Neural crest cell (in vitro differentiated cells): ENCODE measurements at regions not wholly inside any gene's neighbourhood (a gene's known extent, or its start where the extent isn't known, plus 50 kb on each side); places are given as distances from the start of the nearest gene placed in this dataset.

Source experiments
- DNase-seq: peaks from one replicate; pipeline ENCODE4 v3.0.0; 2021; ENCODE audit warnings: low read depth, mixed read lengths, low spot score
- H3K27ac Mint-ChIP-seq: one replicate; pipeline ENCODE4 v1.8.0; 2021; ENCODE audit warnings: mild to moderate bottlenecking, mixed read lengths; ENCODE audit not compliant: unreplicated experiment
- H3K27me3 Mint-ChIP-seq: 2 replicates; pipeline ENCODE4 v1.8.0; 2021; ENCODE audit warnings: low read depth, mild to moderate bottlenecking, mixed read lengths
- H3K36me3 Mint-ChIP-seq: 2 replicates; pipeline ENCODE4 v1.8.0; 2021; ENCODE audit warnings: low read depth, mild to moderate bottlenecking, mixed read lengths
- H3K4me1 Mint-ChIP-seq: 2 replicates; pipeline ENCODE4 v1.8.0; 2021; ENCODE audit warnings: mixed read lengths
- H3K4me3 Mint-ChIP-seq: one replicate; pipeline ENCODE4 v1.8.0; 2021; ENCODE audit warnings: mild to moderate bottlenecking, mixed read lengths
- H3K9me3 Mint-ChIP-seq: 2 replicates; pipeline ENCODE4 v1.8.0; 2021; ENCODE audit warnings: mixed read lengths
- CTCF ChIP-seq: fragments of 200-600 bp; sonication (generic); conservative IDR thresholded peaks from 2 replicates; pipeline ENCODE4 v1.5.0; 2021; ENCODE audit warnings: antibody characterized with exemption, mild to moderate bottlenecking

DNA sequence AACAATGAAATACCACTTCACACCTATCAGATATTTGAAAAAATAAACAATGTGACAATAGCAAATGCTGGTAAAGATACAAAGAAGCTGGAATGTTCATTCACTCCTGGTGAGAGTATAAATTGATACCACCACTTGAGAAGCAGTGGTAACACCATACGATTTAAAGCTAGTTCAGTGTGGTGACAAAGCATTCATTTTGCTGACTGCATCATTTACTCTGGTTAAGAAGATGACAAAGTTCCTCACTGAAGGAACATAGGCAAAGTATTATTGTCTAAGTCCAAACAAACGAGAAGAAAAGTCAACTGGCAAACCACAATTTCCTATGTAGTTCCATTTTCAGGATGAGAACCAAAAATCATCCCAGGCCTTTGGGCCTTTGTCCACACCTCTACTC, 102.5 kb downstream of the GEMIN8 start:
- no peak for DNase-seq
- Mint-ChIP-seq H3K27ac (no peak overlapping the region), H3K36me3 (peaks cover 23% of the 10 kb centered on the region), H3K4me3 (no peak overlapping the region), H3K9me3 (peaks cover 10% of the 10 kb centered on the region), H3K4me1 (peaks cover 18% of the 10 kb centered on the region), H3K27me3 (no peaks in the 10 kb centered on the region)
- no peak for TF ChIP-seq CTCF

DNA sequence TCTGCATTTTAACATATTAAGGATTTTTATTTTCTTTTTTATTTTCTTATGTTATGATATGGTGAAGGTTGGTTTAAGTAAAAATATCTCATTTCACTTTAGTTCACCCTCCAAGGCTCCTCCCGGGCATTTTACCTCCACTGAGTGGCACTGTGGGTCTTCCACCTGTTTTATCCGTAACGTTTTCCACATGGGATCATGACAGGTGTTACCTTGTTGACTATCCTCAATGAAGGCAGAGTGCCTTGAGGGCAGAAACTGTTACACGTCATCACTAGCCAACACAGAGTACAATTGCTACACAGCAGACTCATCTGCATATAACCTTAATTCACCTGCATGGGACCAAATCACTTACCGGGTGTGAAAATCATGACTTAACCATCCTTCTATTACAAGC, 105.8 kb downstream of the GEMIN8 start:
- H3K27me3 Mint-ChIP-seq = no peaks in the 10 kb centered on the region
- peaks cover 13% of the 10 kb centered on the region for H3K36me3 Mint-ChIP-seq
- H3K4me1 Mint-ChIP-seq = peaks cover 5% of the 10 kb centered on the region
- no peak overlapping the region for H3K27ac Mint-ChIP-seq
- no peak for TF ChIP-seq CTCF
- peaks cover 2% of the 10 kb centered on the region for H3K9me3 Mint-ChIP-seq
- no peak for DNase-seq
- H3K4me3 Mint-ChIP-seq = no peak overlapping the region

GRCh38 chrX:13923289-13923688, 106.4 kb upstream of the GPM6B start:
- no peaks in the 10 kb centered on the region for H3K4me1 Mint-ChIP-seq

DNA sequence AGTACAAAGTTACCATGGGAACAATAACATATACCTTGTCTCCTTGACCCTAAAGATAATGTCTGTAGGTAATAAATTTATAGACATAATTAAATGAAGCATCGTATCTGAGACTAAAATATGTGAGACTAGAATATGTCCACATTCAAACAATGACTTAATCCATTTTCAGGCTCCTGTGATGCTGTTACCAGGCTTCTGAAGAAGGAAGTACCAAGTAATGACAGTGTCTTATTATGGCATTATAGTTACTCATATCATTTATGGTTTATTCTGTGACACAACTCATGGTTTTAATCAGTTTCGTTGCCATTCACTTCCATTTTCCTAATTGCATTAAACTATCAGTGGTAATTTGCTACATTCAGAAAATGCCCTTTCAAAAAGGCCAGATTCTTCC, 100.6 kb upstream of the GPM6B start:
- no peak overlapping the region for H3K4me3 Mint-ChIP-seq
- peaks cover 19% of the 10 kb centered on the region for H3K36me3 Mint-ChIP-seq
- no peak overlapping the region for H3K27ac Mint-ChIP-seq
- no peaks in the 10 kb centered on the region for H3K27me3 Mint-ChIP-seq
- no peak for TF ChIP-seq CTCF
- H3K4me1 Mint-ChIP-seq = no peaks in the 10 kb centered on the region
- no peak for DNase-seq
- H3K9me3 Mint-ChIP-seq = peaks cover 5% of the 10 kb centered on the region

More at GRCh38 chrX:13923289-13923688, 106.4 kb upstream of the GPM6B start:
- TF ChIP-seq CTCF = no peak
- no peak for DNase-seq
- Mint-ChIP-seq H3K4me3 (no peak overlapping the region), H3K27me3 (no peaks in the 10 kb centered on the region), H3K27ac (no peak overlapping the region), H3K36me3 (peaks cover 15% of the 10 kb centered on the region), H3K9me3 (peaks cover 4% of the 10 kb centered on the region)

DNA sequence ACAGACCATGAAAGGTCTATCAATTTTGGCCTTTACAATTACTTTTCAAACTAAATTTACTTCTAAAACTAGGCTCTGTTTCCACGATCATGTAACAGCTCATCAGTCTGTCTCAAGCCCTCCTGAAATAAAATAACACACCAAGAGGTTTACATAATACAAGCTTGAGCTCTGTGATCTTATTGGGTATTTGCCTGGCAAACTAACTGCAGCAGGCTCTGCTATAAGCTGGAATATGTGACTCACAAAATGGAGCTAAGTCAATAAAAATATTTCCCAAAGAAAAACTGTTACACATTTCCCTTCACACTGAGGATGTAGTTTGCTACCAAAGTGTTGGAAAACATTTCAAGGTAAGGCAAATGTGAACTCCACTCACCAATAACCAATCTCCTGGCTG, 94.7 kb upstream of the GPM6B start:
- H3K27ac Mint-ChIP-seq = no peak overlapping the region
- no peak for TF ChIP-seq CTCF
- H3K36me3 Mint-ChIP-seq = peaks cover 6% of the 10 kb centered on the region
- no peak for DNase-seq
- H3K4me1 Mint-ChIP-seq = peaks cover 14% of the 10 kb centered on the region
- no peaks in the 10 kb centered on the region for H3K27me3 Mint-ChIP-seq
- H3K9me3 Mint-ChIP-seq = peaks cover 2% of the 10 kb centered on the region
- H3K4me3 Mint-ChIP-seq = no peak overlapping the region

DNA sequence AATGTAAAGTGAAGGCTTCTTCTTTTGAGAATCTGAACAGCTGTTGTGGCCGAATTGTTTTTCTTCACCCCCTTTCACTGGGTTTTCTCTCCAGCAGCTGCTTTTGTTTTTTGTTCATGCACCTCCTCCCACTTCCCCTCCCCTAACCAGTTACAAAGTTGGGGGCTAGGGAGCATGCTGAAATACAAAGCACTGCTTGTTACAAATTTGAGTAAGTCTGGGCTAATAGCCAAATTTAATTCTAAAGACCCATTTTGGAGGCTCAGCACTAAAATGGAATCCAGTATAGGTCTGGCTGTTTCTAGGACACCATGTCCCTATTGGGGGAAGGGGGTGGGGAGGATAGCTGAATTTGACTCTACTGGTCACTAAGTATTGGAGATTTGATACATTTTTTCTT, 89.2 kb upstream of the GPM6B start:
- DNase-seq = no peak
- TF ChIP-seq CTCF = no peak
- peak overlapping the region; percentile 72 for H3K4me3 Mint-ChIP-seq
- peak overlapping the region; percentile 73 for H3K27ac Mint-ChIP-seq
- peaks cover 11% of the 10 kb centered on the region for H3K9me3 Mint-ChIP-seq
- no peaks in the 10 kb centered on the region for H3K27me3 Mint-ChIP-seq
- peaks cover 31% of the 10 kb centered on the region for H3K4me1 Mint-ChIP-seq
- peaks cover 17% of the 10 kb centered on the region for H3K36me3 Mint-ChIP-seq
